Astrocyte of the cerebellum (primary cell): ENCODE measurements at regions not wholly inside any gene's neighbourhood (a gene's known extent, or its start where the extent isn't known, plus 50 kb on each side); places are given as distances from the start of the nearest gene placed in this dataset.

Experiments used
- DNase-seq: peaks from one replicate; pipeline ENCODE4 v3.0.0-alpha.2; 2011; ENCODE audit warnings: low read depth
- H3K4me3 ChIP-seq: 2 replicates; pipeline ENCODE4 v1.5.1; 2011; ENCODE audit warnings: mild to moderate bottlenecking, low read depth, low read length, moderate library complexity
- in situ Hi-C: cut with HindIII; loops from 2 replicates; pipeline ENCODE4 v1.10.0; 2017; ENCODE audit warnings: low sequenced_read_pairs
- TF ChIP-seq, protein P1 (sequence below): IDR thresholded peaks from 2 replicates; pipeline ENCODE4 v1.5.1; 2012; ENCODE audit warnings: low read length, low read depth, moderate library complexity, mild to moderate bottlenecking; ENCODE audit errors: missing control alignments

DNA sequence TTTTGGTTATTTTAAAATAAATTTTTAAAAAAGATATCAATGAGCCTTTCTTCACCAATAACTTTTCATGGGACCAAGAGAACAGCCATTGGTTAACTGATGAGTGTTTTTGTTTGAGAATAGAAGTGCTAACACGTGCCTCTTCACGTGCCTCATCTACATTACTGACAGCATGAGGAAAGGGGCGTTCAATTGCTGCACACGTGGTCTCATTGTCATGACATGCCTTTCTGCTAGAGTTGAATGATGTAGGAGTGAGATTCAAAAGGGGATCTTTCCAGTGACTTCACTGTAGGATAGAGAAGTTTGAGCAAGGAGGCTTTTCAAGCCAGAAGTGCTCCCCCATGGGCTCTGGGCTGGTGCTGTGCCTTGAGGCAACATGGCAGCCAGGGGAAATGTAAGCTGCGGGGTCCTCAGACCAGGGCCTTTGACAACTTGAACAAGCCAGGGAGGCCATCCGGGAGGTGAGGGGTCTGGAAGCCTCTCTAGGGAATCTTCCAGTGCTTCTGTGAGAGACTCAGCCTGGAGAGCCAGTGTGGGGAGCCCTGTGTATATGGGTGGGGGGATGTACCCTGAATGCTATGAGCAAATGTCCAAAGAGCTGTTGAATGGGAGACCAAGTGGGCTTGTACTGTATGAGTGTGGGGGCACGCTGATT lies 51.2 kb upstream of the FSTL4 start:
- in situ Hi-C loops: no loop called here
- DNase-seq: no peak
- TF ChIP-seq, protein P1, sequence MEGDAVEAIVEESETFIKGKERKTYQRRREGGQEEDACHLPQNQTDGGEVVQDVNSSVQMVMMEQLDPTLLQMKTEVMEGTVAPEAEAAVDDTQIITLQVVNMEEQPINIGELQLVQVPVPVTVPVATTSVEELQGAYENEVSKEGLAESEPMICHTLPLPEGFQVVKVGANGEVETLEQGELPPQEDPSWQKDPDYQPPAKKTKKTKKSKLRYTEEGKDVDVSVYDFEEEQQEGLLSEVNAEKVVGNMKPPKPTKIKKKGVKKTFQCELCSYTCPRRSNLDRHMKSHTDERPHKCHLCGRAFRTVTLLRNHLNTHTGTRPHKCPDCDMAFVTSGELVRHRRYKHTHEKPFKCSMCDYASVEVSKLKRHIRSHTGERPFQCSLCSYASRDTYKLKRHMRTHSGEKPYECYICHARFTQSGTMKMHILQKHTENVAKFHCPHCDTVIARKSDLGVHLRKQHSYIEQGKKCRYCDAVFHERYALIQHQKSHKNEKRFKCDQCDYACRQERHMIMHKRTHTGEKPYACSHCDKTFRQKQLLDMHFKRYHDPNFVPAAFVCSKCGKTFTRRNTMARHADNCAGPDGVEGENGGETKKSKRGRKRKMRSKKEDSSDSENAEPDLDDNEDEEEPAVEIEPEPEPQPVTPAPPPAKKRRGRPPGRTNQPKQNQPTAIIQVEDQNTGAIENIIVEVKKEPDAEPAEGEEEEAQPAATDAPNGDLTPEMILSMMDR: no peak
- H3K4me3 ChIP-seq: no peak overlapping the region

DNA sequence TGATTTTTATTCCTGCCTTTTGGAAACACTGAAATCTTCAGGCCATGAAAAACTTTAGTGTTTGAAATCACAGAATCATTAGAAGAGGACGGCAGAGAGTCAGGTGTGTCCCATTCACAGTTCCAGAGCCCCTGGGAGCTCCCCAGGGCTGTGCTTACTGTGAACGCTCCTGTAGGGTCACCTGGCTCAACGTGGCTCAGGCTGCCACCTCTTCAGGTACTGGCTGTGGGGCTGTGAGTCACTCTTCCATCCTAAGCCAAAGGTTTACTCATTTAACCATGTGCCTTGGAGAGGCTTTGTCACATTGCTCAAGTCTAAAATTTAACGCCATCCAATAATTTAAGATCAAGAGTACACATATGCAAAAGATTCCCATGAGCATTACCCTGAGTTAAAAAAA lies 50.2 kb upstream of the FSTL4 start:
- in situ Hi-C loops: no loop called here
- H3K4me3 ChIP-seq: no peak overlapping the region
- TF ChIP-seq, protein P1: no peak
- no peak for DNase-seq
